Spleen (tissue), 11 donors: ENCODE measurements at regions not wholly inside any gene's neighbourhood (a gene's known extent, or its start where the extent isn't known, plus 50 kb on each side); places are given as distances from the start of the nearest gene placed in this dataset.

Source experiments
- DNase-seq: peaks from one replicate; pipeline ENCODE4 v3.0.0-alpha.2; 2020
- H3K27ac ChIP-seq, 8 donors: fragments of 200-600 bp; sonication (generic) in 7 of 8; 1 replicate in 4 of 8; 2 replicates in 4 of 8; pipeline versions ENCODE4 v1.5.0 to v1.8.0; 2016 to 2021; ENCODE audit warnings: inconsistent platforms in 4 of 8, mild to moderate bottlenecking in 4 of 8, moderate library complexity in 1 of 8
- H3K27me3 ChIP-seq, 7 donors: fragments of 200-600 bp; sonication (generic) in 6 of 7; replicated peaks in 1 of 7; 1 replicate in 4 of 7; 2 replicates in 3 of 7; pipeline versions ENCODE4 v1.5.0 to v1.8.0; 2016 to 2021; ENCODE audit warnings: inconsistent platforms in 3 of 7, mild to moderate bottlenecking in 1 of 7
- H3K36me3 ChIP-seq, 6 donors: fragments of 200-600 bp; sonication (generic) in 5 of 6; 1 replicate in 4 of 6; 2 replicates in 2 of 6; pipeline versions ENCODE4 v1.5.0 to v1.8.0; 2016 to 2021; ENCODE audit warnings: inconsistent platforms in 2 of 6
- H3K4me1 ChIP-seq, 6 donors: fragments of 200-600 bp; sonication (generic) in 5 of 6; 1 replicate in 3 of 6; 2 replicates in 3 of 6; pipeline versions ENCODE4 v1.5.0 to v1.8.0; 2016 to 2021; ENCODE audit warnings: inconsistent platforms in 3 of 6
- H3K4me3 ChIP-seq, 8 donors: fragments of 200-600 bp; sonication (generic) in 7 of 8; 1 replicate in 4 of 8; 2 replicates in 4 of 8; pipeline versions ENCODE4 v1.5.0 to v1.8.0; 2016 to 2021; ENCODE audit warnings: inconsistent platforms in 4 of 8, mild to moderate bottlenecking in 4 of 8, moderate library complexity in 2 of 8
- H3K9me3 ChIP-seq, 8 donors: fragments of 200-600 bp; sonication (generic) in 7 of 8; 1 replicate in 4 of 8; 2 replicates in 4 of 8; pipeline versions ENCODE4 v1.5.0 to v1.8.0; 2016 to 2021; ENCODE audit warnings: inconsistent platforms in 4 of 8
- CTCF ChIP-seq, 11 experiments: fragments of 200-600 bp in 7 of 11; fragments of 450-650 bp in 4 of 11; sonication (generic) in 4 of 11; IDR thresholded peaks in 8 of 11; conservative IDR thresholded peaks in 3 of 11; 1 replicate in 7 of 11; 2 replicates in 4 of 11; pipeline versions ENCODE4 v1.4.0 to v1.8.0; 2016 to 2021; ENCODE audit warnings: antibody characterized with exemption in 11 of 11, inconsistent platforms in 4 of 11, mild to moderate bottlenecking in 1 of 11
- POLR2A ChIP-seq, 3 donors: fragments of 450-650 bp; IDR thresholded peaks; one replicate each; pipeline ENCODE4 v1.5.1; 2017; ENCODE audit warnings: antibody characterized with exemption in 3 of 3, mild to moderate bottlenecking in 1 of 3
- POLR2AphosphoS5 ChIP-seq, 3 donors: sonication (generic); formaldehyde crosslinking; IDR thresholded peaks; one replicate each; pipeline ENCODE4 v1.5.1; 2017; ENCODE audit warnings: antibody characterized with exemption in 3 of 3
- WGBS, 5 donors: extraction: QIAGEN DNeasy Blood & Tissue Kit in 3 of 5; methylation state at CpG; one replicate each; pipeline versions ENCODE4 v1.1.5 to v1.1.7; 2013 to 2018; 5-methylcytosine and 5-hydroxymethylcytosine counted together
- intact Hi-C: fragments of 100-400 bp; cut with DNase I; formaldehyde crosslinking; loops from one replicate; pipeline ENCODE4 v1.15.0; 2023; ENCODE audit warnings: low total_unique reads
- donor health status: healthy with polysubstance abuse.
- donor health status: DM: no; HTN: no; CAD: no; lungs with moderate emphysema.
- donor health status: DM: no; HTN: no; CAD: no.
- donor health status: Bipolar disorder and iron deficiency.
- donor health status: healthy.
- donor health status: DM: no; HTN: no; CAD: no.
- donor health status: DM: yes; HTN: yes; CAD: no.

- DNase-seq, result no peak
- Histone ChIP-seq H3K4me1 (no peaks in the 10 kb centered on the region), H3K27ac (no peak overlapping the region), H3K36me3 (no peaks in the 10 kb centered on the region), H3K9me3 (no peaks in the 10 kb centered on the region), H3K27me3 (peaks cover 0 to 6% (median 0%) of the 10 kb centered on the region in 7 donors), H3K4me3 (no peak overlapping the region)
- intact Hi-C loops, result no loop called here
- 86 to 95% (median 92%) methylated on average over 2 of the region's 2 CpGs for WGBS, 5 donors
- no peak for TF ChIP-seq POLR2AphosphoS5 (IDR thresholded peaks at IDR 0.05)
- TF ChIP-seq CTCF (IDR thresholded peaks at IDR 0.05 in 8 of 11, conservative IDR thresholded peaks at IDR 0.05 in 3 of 11), result no peak
- no peak for TF ChIP-seq POLR2A (IDR thresholded peaks at IDR 0.05)
Observed at GRCh38 chr4:24440765-24441164, 143.6 kb downstream of the DHX15 start.

GRCh38 chr4:24434241-24434640 is 150.1 kb downstream of the DHX15 start:
- Histone ChIP-seq H3K4me3 (no peak overlapping the region), H3K9me3 (no peaks in the 10 kb centered on the region), H3K4me1 (no peaks in the 10 kb centered on the region), H3K36me3 (no peaks in the 10 kb centered on the region), H3K27ac (no peak overlapping the region), H3K27me3 (peaks cover 0 to 10% (median 0%) of the 10 kb centered on the region in 7 donors)
- TF ChIP-seq CTCF (IDR thresholded peaks at IDR 0.05 in 8 of 11, conservative IDR thresholded peaks at IDR 0.05 in 3 of 11) (no peak), POLR2A (IDR thresholded peaks at IDR 0.05) (no peak), POLR2AphosphoS5 (IDR thresholded peaks at IDR 0.05) (no peak)
- intact Hi-C loops, result no loop called here
- no peak for DNase-seq
- WGBS, 5 donors, result 74 to 85% (median 79%) methylated on average over 10 of the region's 10 CpGs

GRCh38 chr4:24433515-24434214 is 150.7 kb downstream of the DHX15 start:
- Histone ChIP-seq H3K9me3 (no peaks in the 10 kb centered on the region), H3K4me1 (no peaks in the 10 kb centered on the region), H3K27me3 (peaks cover 0 to 11% (median 0%) of the 10 kb centered on the region in 7 donors), H3K36me3 (no peaks in the 10 kb centered on the region), H3K4me3 (no peak overlapping the region), H3K27ac (no peak overlapping the region)
- no peak for TF ChIP-seq CTCF (IDR thresholded peaks at IDR 0.05 in 8 of 11, conservative IDR thresholded peaks at IDR 0.05 in 3 of 11)
- no peak for TF ChIP-seq POLR2AphosphoS5 (IDR thresholded peaks at IDR 0.05)
- no peak for TF ChIP-seq POLR2A (IDR thresholded peaks at IDR 0.05)
- WGBS, 5 donors, result 64 to 67% (median 66%) methylated on average over 8 of the region's 8 CpGs
- intact Hi-C loops, result no loop called here
- no peak for DNase-seq

- peaks cover 0 to 3% (median 0%) of the 10 kb centered on the region in 7 donors for H3K27me3 ChIP-seq
- intact Hi-C loops, result no loop called here
- no peaks in the 10 kb centered on the region for H3K36me3 ChIP-seq
- no peaks in the 10 kb centered on the region for H3K9me3 ChIP-seq
- no peak overlapping the region for H3K27ac ChIP-seq
- TF ChIP-seq POLR2A (IDR thresholded peaks at IDR 0.05) (no peak), POLR2AphosphoS5 (IDR thresholded peaks at IDR 0.05) (no peak), CTCF (IDR thresholded peaks at IDR 0.05 in 8 of 11, conservative IDR thresholded peaks at IDR 0.05 in 3 of 11) (no peak)
- 67 to 82% (median 75%) methylated on average over 6 of the region's 6 CpGs for WGBS, 5 donors
- H3K4me1 ChIP-seq, result no peaks in the 10 kb centered on the region
- no peak overlapping the region for H3K4me3 ChIP-seq
- no peak for DNase-seq
Observed at GRCh38 chr4:24428850-24429249, 155.5 kb downstream of the DHX15 start.
